ENCODE measurements at regions not wholly inside any gene's neighbourhood (a gene's known extent, or its start where the extent isn't known, plus 50 kb on each side); places are given as distances from the start of the nearest gene placed in this dataset.
"Not testable (repeated sequence)": the region's sequence is repeated elsewhere in the genome, so short reads cannot be mapped to it uniquely, and the experiment has no call there.

DNA sequence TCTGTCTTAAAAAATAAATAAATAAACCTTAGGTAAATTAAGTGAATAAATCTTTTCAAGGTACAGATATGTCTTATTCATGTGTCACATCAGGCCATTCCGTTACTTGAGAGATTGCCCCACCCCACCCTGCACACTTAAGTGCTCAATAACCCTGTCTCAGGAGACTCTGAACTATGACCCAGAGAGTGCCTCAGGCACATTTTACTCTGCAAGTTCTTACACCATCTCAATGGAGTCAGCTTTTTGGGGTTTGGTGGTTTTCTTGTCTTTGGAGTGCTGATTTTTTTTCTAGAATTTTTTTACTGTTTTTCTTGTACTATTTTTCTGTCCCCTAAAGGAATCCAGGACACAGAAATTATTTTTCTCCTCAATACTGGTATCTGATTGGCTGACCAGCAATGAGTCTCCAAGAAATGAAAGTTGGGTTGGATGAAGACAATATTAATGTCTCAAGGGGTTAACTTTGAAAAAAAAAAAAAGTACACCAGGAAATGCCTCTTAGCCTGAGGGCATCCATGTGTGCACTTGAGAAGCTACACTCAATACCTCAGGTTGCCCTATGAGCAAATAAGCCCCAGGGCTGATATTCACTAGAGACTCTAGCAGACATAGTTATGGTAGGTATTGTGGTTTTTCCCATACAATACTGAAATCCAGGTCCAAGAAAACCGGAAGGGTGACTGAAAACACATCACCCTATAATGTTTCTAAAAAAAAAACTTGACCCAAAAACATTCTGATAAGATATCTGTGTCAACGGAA lies 114.6 kb upstream of the ZNF91 start:
- CTCF ChIA-PET = no interaction called here
- DNase-seq = no peak
- intact Hi-C loops (cut with micrococcal nuclease) = no loop called here
- Mint-ChIP-seq H3K36me3 (no peaks in the 10 kb centered on the region), H3K27me3 (no peaks in the 10 kb centered on the region), H3K27ac (no peak overlapping the region), H3K4me1 (ENCODE audit: low read depth) (no peaks in the 10 kb centered on the region), H3K4me3 (no peak overlapping the region), H3K9me3 (peaks cover 3% of the 10 kb centered on the region)
- POLR2A ChIA-PET = interaction anchor here (0.6 kb wide), 1 partner anchor 153 kb away, joined by 6 read pairs; no protein-coding TSS in a partner anchor

DNA sequence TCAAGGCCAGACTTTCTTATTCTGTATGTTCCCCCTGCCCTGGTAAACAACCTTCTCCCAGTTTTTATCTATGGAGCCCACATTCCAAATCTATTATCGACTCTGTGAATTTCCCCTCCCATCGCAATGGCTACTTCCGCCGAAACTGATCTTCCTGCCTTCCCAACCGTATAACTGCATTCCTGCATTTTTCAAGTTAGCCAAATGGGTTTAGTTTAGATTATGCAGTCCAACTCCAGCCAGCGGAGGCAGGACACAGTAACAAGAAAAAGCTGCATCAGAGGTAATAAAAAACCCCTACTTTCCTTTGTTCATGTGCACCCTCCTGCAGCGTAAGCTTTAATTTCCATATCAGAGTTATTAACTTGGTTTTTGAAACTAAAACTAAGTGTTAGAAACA lies 112.2 kb upstream of the ZNF91 start:
- intact Hi-C loops (cut with micrococcal nuclease) = no loop called here
- ChIA-PET POLR2A (no interaction called here), CTCF (no interaction called here)
- no peaks in the 10 kb centered on the region for H3K4me1 Mint-ChIP-seq (ENCODE audit: low read depth)
- H3K4me3 Mint-ChIP-seq = no peak overlapping the region
- H3K27ac Mint-ChIP-seq = no peak overlapping the region
- DNase-seq = no peak
- peaks cover 3% of the 10 kb centered on the region for H3K9me3 Mint-ChIP-seq
- no peaks in the 10 kb centered on the region for H3K36me3 Mint-ChIP-seq
- no peaks in the 10 kb centered on the region for H3K27me3 Mint-ChIP-seq

DNA sequence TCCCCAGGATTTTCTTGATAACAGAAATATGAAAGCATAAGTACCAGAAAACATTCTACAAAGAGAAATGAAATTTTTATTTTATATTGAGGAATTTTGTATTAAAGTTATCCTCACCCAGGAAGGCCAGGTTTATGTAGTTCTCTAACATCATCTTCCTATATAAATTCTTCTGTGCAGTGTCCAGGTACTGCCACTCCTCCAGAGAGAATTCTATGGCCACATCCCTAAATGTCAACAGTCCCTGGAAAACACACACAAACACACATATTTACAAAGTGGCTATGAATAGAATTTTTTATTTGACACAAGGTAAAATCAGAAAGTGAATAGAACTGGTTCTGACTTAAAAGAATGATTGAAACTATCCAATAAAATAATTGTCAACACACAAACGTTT lies 110.5 kb upstream of the ZNF91 start:
- Mint-ChIP-seq H3K4me3 (no peak overlapping the region), H3K27ac (no peak overlapping the region), H3K36me3 (no peaks in the 10 kb centered on the region), H3K27me3 (no peaks in the 10 kb centered on the region), H3K4me1 (ENCODE audit: low read depth) (no peaks in the 10 kb centered on the region), H3K9me3 (no peaks in the 10 kb centered on the region)
- no peak for DNase-seq
- intact Hi-C loops (cut with micrococcal nuclease) = no loop called here
- POLR2A ChIA-PET = no interaction called here
- CTCF ChIA-PET = no interaction called here

DNA sequence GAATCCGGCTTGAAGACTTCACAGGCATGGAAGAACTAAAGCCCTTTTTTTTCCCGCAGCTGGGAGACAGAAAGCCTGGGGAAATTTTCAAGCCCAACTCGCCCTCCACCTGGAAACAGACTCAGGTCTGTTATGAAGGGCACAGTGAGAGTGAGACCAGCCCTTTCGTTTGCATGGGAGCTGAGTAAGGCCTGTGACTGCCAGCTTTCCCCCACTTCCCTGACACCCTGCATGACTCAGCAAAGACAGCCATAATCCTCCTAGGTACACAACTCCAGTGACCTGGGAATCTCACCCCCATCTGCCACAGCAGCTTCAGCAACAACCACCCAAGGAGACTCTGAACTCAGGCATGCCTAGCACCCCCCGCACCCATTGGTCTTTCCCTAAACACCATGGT lies 87.6 kb upstream of the ZNF91 start:
- intact Hi-C loops (cut with micrococcal nuclease) = no loop called here
- H3K27ac Mint-ChIP-seq = no peak overlapping the region
- CTCF ChIA-PET = no interaction called here
- DNase-seq = no peak
- no peaks in the 10 kb centered on the region for H3K4me1 Mint-ChIP-seq (ENCODE audit: low read depth)
- H3K4me3 Mint-ChIP-seq = no peak overlapping the region
- POLR2A ChIA-PET = no interaction called here
- H3K27me3 Mint-ChIP-seq = peaks cover 3% of the 10 kb centered on the region
- H3K36me3 Mint-ChIP-seq = peaks cover 1% of the 10 kb centered on the region
- peaks cover 7% of the 10 kb centered on the region for H3K9me3 Mint-ChIP-seq

DNA sequence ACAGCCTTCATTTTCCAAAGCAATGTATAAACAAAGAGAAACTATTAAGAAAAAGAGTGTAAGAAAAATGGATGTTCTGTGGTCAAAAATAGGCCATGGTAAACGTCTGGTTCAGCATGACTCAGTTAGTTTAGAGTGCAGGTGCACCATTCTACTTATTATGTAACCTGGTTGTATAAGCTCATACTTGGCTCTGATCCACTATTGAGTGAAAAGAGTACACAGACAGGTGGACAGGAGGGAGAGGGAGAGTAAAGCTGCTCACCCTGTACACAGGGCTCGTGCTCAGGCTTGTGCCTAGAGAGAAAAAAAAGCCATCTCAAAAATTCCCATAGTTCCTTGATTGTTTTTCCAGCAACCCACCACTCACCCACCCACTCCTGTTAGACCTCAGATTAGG lies 85.8 kb upstream of the ZNF91 start:
- H3K27ac Mint-ChIP-seq = no peak overlapping the region
- DNase-seq = no peak
- CTCF ChIA-PET = no interaction called here
- peaks cover 10% of the 10 kb centered on the region for H3K9me3 Mint-ChIP-seq
- POLR2A ChIA-PET = no interaction called here
- H3K4me1 Mint-ChIP-seq (ENCODE audit: low read depth) = no peaks in the 10 kb centered on the region
- intact Hi-C loops (cut with micrococcal nuclease) = no loop called here
- H3K36me3 Mint-ChIP-seq = peaks cover 1% of the 10 kb centered on the region
- H3K27me3 Mint-ChIP-seq = peaks cover 3% of the 10 kb centered on the region
- H3K4me3 Mint-ChIP-seq = no peak overlapping the region

DNA sequence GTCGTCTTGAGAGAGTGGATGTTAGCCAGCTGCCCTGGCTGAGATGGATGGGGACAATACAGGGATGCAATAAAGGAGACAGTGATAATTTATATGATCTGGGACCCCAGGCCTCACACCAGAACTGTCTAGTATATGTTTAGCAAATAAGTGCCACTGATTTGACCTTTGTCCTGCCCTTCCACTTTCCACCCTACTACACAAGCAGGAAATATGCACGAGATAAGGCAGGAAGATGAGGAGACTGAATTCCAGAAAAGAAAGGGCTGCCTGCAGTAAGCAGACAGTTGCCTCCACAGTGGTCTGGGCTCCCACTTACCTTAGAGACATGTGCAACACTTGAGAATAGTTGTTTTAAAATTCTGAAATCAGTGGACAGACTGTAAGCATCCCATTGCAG lies 80.2 kb upstream of the ZNF91 start:
- H3K9me3 Mint-ChIP-seq = peaks cover 9% of the 10 kb centered on the region
- peaks cover 6% of the 10 kb centered on the region for H3K36me3 Mint-ChIP-seq
- no peak overlapping the region for H3K4me3 Mint-ChIP-seq
- ChIA-PET CTCF (no interaction called here), POLR2A (no interaction called here)
- DNase-seq = no peak
- intact Hi-C loops (cut with micrococcal nuclease) = no loop called here
- peaks cover 2% of the 10 kb centered on the region for H3K4me1 Mint-ChIP-seq (ENCODE audit: low read depth)
- H3K27me3 Mint-ChIP-seq = peaks cover 20% of the 10 kb centered on the region
- H3K27ac Mint-ChIP-seq = no peak overlapping the region

DNA sequence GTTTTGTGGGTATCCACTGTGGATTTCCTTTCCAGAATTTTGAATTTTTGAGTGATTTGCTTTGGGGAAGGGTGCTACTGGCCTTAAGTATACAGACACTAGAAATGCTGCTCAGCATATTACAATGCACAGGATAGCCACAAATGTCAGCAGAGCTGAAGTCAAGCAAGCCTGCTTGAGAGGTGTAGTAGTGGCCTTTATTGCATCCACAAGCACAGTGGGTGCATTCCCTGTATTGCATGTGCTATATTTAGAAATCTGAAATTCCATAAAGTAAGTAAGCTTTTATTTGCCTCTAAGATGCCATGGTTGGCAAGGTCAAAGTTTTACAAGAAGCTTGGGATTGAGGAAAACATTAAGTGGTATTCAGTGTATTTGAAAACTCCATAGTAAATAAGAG lies 79.5 kb upstream of the ZNF91 start:
- POLR2A ChIA-PET = no interaction called here
- CTCF ChIA-PET = interaction anchor here (0.6 kb wide), 1 partner anchor 16 kb away, joined by 3 read pairs; no protein-coding TSS in a partner anchor

DNA sequence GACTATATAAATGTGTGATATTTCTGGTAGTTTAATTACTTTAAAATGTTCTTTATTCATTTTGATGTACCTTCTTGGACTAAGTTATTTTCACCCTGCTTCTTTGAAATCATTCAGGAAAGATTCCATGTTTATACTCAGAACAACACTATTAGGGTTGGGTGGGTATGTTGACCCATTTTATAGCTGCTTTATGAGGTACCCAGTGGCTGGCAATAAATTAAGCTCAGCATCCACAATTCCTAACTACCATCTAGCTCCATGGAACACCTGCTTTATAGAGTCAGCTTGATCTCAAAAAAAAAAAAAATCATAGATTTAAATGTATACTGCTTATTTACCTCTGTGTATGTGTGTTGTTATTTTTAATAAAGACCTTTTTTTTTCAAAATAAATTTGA lies 78.9 kb upstream of the ZNF91 start:
- Mint-ChIP-seq H3K27ac (no peak overlapping the region), H3K9me3 (peaks cover 10% of the 10 kb centered on the region), H3K4me1 (ENCODE audit: low read depth) (peaks cover 2% of the 10 kb centered on the region), H3K4me3 (no peak overlapping the region), H3K27me3 (peaks cover 25% of the 10 kb centered on the region), H3K36me3 (peaks cover 8% of the 10 kb centered on the region)
- POLR2A ChIA-PET = no interaction called here
- intact Hi-C loops (cut with micrococcal nuclease) = no loop called here
- CTCF ChIA-PET = interaction anchor here (0.6 kb wide), 1 partner anchor 16 kb away, joined by 3 read pairs; no protein-coding TSS in a partner anchor
- DNase-seq = no peak

More for the DNA sequence above, 79.5 kb upstream of the ZNF91 start:
- Mint-ChIP-seq H3K27me3 (peaks cover 24% of the 10 kb centered on the region), H3K4me3 (no peak overlapping the region), H3K27ac (no peak overlapping the region), H3K4me1 (ENCODE audit: low read depth) (peaks cover 2% of the 10 kb centered on the region), H3K36me3 (peaks cover 8% of the 10 kb centered on the region), H3K9me3 (peaks cover 9% of the 10 kb centered on the region)
- intact Hi-C loops (cut with micrococcal nuclease) = no loop called here
- DNase-seq = no peak

DNA sequence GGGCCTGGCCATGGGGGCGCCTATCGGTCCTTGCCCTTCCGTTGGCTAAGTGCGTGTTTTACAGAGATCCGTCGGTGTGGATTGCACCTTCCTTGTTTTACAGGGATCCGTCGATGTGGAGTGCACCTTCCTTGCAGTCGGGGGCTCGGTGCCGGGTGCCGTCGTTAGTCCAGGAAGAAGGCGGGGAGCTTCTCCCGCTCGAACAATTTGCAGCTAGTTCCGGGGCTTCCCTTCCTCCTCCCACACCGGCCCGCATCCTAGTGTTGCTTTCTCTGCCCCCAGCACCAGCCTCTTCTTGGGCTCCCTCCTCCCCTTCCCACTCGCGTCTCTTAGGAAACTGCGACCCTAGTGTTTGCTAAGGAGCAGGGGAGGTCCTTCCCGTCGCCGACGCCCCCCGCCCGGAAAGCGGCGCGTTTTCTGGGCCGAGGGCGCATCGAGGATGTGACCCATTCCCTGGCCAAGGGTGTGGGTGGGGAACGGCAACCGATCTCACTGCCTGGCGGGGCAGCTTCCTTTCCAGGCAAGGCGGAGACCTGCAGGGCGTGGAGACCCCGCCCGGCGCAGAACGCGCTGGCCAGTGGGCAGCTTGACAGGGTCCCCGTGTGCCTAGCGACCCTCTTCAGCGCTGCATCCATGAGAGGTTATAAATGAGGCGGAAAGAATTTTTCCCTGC lies 75.7 kb upstream of the ZNF91 start:
- no peak overlapping the region for H3K4me3 Mint-ChIP-seq
- intact Hi-C loops (cut with micrococcal nuclease) = no loop called here
- CTCF ChIA-PET = no interaction called here
- no peak overlapping the region for H3K27ac Mint-ChIP-seq
- H3K27me3 Mint-ChIP-seq = peaks cover 28% of the 10 kb centered on the region
- POLR2A ChIA-PET = no interaction called here
- H3K4me1 Mint-ChIP-seq (ENCODE audit: low read depth) = peaks cover 2% of the 10 kb centered on the region
- H3K36me3 Mint-ChIP-seq = peaks cover 8% of the 10 kb centered on the region
- H3K9me3 Mint-ChIP-seq = peaks cover 18% of the 10 kb centered on the region
- no peak for DNase-seq

DNA sequence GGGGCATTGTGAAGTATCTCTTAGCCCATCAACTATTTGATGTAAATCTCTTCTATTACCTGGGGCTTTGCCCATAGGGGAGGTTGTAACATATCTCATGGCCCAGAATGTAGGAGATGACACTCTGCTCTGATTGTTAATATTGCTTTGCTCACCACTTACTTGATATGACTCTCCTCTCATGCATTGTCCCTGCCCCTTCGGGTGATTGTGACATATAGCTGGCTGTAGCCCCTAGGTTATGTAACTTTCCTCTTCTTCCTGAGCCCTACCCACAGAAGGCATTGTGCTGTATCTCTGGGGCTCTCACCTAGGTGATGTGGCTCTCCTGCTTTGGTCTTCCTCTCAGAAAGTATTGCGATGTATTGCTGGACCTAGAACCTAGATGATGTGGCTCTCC lies 69.1 kb upstream of the ZNF91 start:
- H3K27me3 Mint-ChIP-seq = not testable (repeated sequence)

DNA sequence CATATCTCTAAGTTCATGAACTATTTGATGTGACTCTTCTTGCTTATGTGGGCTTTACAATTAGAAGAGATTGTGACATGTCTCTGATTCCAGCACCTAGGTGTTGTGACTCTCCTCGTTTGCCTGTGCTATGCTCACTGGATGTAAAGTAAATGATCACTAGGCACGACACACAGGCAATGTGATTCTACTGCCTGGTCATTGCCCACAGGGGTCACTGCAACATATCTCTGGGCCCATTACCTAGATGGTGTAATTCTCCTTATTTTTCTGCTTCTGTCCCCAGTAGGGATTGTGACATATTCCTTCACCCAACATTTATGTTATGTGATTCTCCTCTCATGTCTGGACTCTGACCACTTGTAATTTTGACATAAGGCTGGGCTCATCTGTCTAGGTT lies 65.8 kb upstream of the ZNF91 start:
- no peaks in the 10 kb centered on the region for H3K4me1 Mint-ChIP-seq (ENCODE audit: low read depth)
- intact Hi-C loops (cut with micrococcal nuclease) = no loop called here
- no peaks in the 10 kb centered on the region for H3K27me3 Mint-ChIP-seq
- peaks cover 11% of the 10 kb centered on the region for H3K9me3 Mint-ChIP-seq
- H3K36me3 Mint-ChIP-seq = no peaks in the 10 kb centered on the region
- no peak overlapping the region for H3K27ac Mint-ChIP-seq
- H3K4me3 Mint-ChIP-seq = no peak overlapping the region
- ChIA-PET POLR2A (no interaction called here), CTCF (no interaction called here)
- no peak for DNase-seq

More for the DNA sequence above, 69.1 kb upstream of the ZNF91 start:
- peaks cover 17% of the 10 kb centered on the region for H3K9me3 Mint-ChIP-seq
- H3K36me3 Mint-ChIP-seq; H3K4me3 Mint-ChIP-seq; DNase-seq; H3K4me1 Mint-ChIP-seq (ENCODE audit: low read depth); CTCF ChIA-PET; intact Hi-C loops (cut with micrococcal nuclease); H3K27ac Mint-ChIP-seq; POLR2A ChIA-PET: not testable (repeated sequence)

DNA sequence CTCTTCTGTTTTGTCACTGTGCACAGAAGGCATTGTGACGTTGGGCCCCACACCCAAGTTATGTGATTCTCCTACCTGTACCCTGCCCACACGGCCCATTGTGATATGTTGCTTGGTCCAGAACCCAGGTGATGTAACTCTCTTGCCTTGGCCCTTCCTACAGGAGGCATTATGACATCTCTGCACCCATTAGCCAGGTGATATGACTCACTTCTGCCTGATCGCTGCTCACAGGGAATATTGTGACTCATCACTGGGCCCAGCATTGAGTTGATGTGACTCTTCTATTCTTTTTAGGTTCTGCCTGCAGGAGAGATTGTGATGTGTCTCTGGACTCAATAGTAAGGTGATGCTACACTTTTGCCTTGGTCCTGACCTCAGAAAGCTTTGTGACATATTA lies 65.4 kb upstream of the ZNF91 start:
- CTCF ChIA-PET = no interaction called here
- H3K9me3 Mint-ChIP-seq = peaks cover 10% of the 10 kb centered on the region
- POLR2A ChIA-PET = no interaction called here

More for the DNA sequence above, 65.4 kb upstream of the ZNF91 start:
- H3K4me3 Mint-ChIP-seq = no peak overlapping the region
- no peaks in the 10 kb centered on the region for H3K36me3 Mint-ChIP-seq
- no peaks in the 10 kb centered on the region for H3K4me1 Mint-ChIP-seq (ENCODE audit: low read depth)
- H3K27ac Mint-ChIP-seq = no peak overlapping the region
- intact Hi-C loops (cut with micrococcal nuclease) = no loop called here
- no peak for DNase-seq
- no peaks in the 10 kb centered on the region for H3K27me3 Mint-ChIP-seq
